B cell (primary cell): ENCODE measurements at regions not wholly inside any gene's neighbourhood (a gene's known extent, or its start where the extent isn't known, plus 50 kb on each side); places are given as distances from the start of the nearest gene placed in this dataset.

ENCODE experiments used
- ATAC-seq: fragments of 200-7000 bp; cut with Tn5 transposase; one replicate; pipeline ENCODE4 v1.10.0; 2021; ENCODE audit warnings: low read depth, mild to moderate bottlenecking, moderate number of reproducible peaks, moderate library complexity
- CTCF ChIA-PET: fragments of 350-600 bp; sonication (Branson Sonifier 250); formaldehyde crosslinking; loops from one replicate; lab custom pipeline; 2021; ENCODE audit warnings: antibody characterized with exemption, inconsistent platforms; lab: Charles Lee
- POLR2A ChIA-PET: fragments of 350-600 bp; sonication (Branson Sonifier 250); formaldehyde crosslinking; loops from one replicate; lab custom pipeline; 2021; ENCODE audit warnings: antibody characterized with exemption; lab: Charles Lee
- DNase-seq: peaks from one replicate; pipeline ENCODE4 v3.0.0; 2013
- H2AFZ ChIP-seq: 2 replicates; pipeline ENCODE4 v1.6.1; 2012; ENCODE audit warnings: mild to moderate bottlenecking, low read depth, low read length; ENCODE audit not compliant: insufficient read depth, poor library complexity, severe bottlenecking
- H3K27ac ChIP-seq, 2 donors: 1 replicate in 1 of 2; 2 replicates in 1 of 2; pipeline ENCODE4 v1.5.1; 2012 to 2013; ENCODE audit warnings: low read length in 2 of 2, mild to moderate bottlenecking in 2 of 2, moderate library complexity in 1 of 2
- H3K27me3 ChIP-seq, 4 experiments: fragments of 200-600 bp in 1 of 4; sonication (generic) in 1 of 4; replicated peaks in 1 of 4; 1 replicate in 2 of 4; 2 replicates in 2 of 4; pipeline versions ENCODE4 v1.6.1 to v1.7.0; 2013 to 2016; ENCODE audit warnings: low read length in 3 of 4, mild to moderate bottlenecking in 2 of 4, mixed read lengths in 1 of 4, moderate library complexity in 1 of 4; ENCODE audit not compliant: insufficient read depth in 4 of 4, control insufficient read depth in 3 of 4; ENCODE audit errors: control extremely low read depth in 1 of 4
- H3K36me3 ChIP-seq, 2 experiments: replicated peaks in 1 of 2; 1 replicate in 1 of 2; 2 replicates in 1 of 2; pipeline versions ENCODE4 v1.6.1 to v1.7.1; 2013; ENCODE audit warnings: low read length in 1 of 2; ENCODE audit not compliant: insufficient read depth in 2 of 2, control insufficient read depth in 1 of 2; ENCODE audit errors: control extremely low read depth in 1 of 2, extremely low read depth in 1 of 2
- H3K4me1 ChIP-seq, 2 donors: fragments of 200-600 bp in 1 of 2; sonication (generic) in 1 of 2; 1 replicate in 1 of 2; 2 replicates in 1 of 2; pipeline versions ENCODE4 v1.5.1 to v1.6.1; 2013 to 2017; ENCODE audit warnings: low read length in 2 of 2; ENCODE audit not compliant: control insufficient read depth in 2 of 2, insufficient read depth in 2 of 2
- H3K4me2 ChIP-seq: replicated peaks from 2 replicates; pipeline ENCODE3; 2012; ENCODE audit warnings: mild to moderate bottlenecking, low read depth, low read length; ENCODE audit not compliant: poor library complexity, severe bottlenecking
- H3K4me3 ChIP-seq, 5 experiments: fragments of 200-600 bp in 1 of 5; sonication (generic) in 1 of 5; 1 replicate in 3 of 5; 2 replicates in 2 of 5; pipeline versions ENCODE4 v1.5.1 to v1.7.0; 2011 to 2016; ENCODE audit warnings: low read length in 4 of 5, mild to moderate bottlenecking in 4 of 5, low read depth in 2 of 5, control low read depth in 1 of 5, moderate library complexity in 1 of 5; ENCODE audit not compliant: insufficient read depth in 1 of 5; ENCODE audit errors: control extremely low read depth in 1 of 5, extremely low read depth in 1 of 5
- H3K79me2 ChIP-seq: fragments of 200-600 bp; sonication (generic); one replicate; pipeline ENCODE4 v1.6.0; 2016; ENCODE audit warnings: low read length; ENCODE audit not compliant: control insufficient read depth, insufficient read depth
- H3K9ac ChIP-seq: fragments of 200-600 bp; sonication (generic); 2 replicates; pipeline ENCODE4 v1.6.1; 2017; ENCODE audit warnings: mild to moderate bottlenecking, low read length, moderate library complexity
- H3K9me3 ChIP-seq, 3 donors: one replicate each; pipeline versions ENCODE4 v1.6.1 to v1.7.1; 2013; ENCODE audit warnings: low read length in 2 of 3; ENCODE audit not compliant: control insufficient read depth in 2 of 3, insufficient read depth in 1 of 3; ENCODE audit errors: control extremely low read depth in 1 of 3
- H4K20me1 ChIP-seq: 2 replicates; pipeline ENCODE4 v1.6.0; 2012; ENCODE audit warnings: mild to moderate bottlenecking, low read length; ENCODE audit not compliant: insufficient read depth, control insufficient read depth, poor library complexity, severe bottlenecking
- H3K27ac Mint-ChIP-seq: one replicate; pipeline ENCODE4 v1.8.0; 2021; ENCODE audit warnings: mixed read lengths
- H3K27me3 Mint-ChIP-seq: one replicate; pipeline ENCODE4 v1.8.0; 2021; ENCODE audit warnings: mixed read lengths
- H3K4me1 Mint-ChIP-seq: one replicate; pipeline ENCODE4 v1.8.0; 2021; ENCODE audit warnings: mixed read lengths
- H3K4me3 Mint-ChIP-seq: one replicate; pipeline ENCODE4 v1.8.0; 2021; ENCODE audit warnings: mixed read lengths
- H3K9me3 Mint-ChIP-seq: one replicate; pipeline ENCODE4 v1.8.0; 2022; ENCODE audit warnings: mixed read lengths; ENCODE audit not compliant: insufficient read depth
- EZH2 ChIP-seq: IDR thresholded peaks from 2 replicates; pipeline ENCODE4 v1.6.1; 2012; ENCODE audit warnings: borderline replicate concordance, low read depth, mild to moderate bottlenecking, moderate library complexity, low read length; ENCODE audit not compliant: insufficient read depth, poor library complexity, severe bottlenecking
- WGBS: methylation state at CpG from one replicate; pipeline ENCODE4 v1.1.5; 2013; ENCODE audit warnings: missing lambda C conversion rate; ENCODE audit not compliant: insufficient coverage; 5-methylcytosine and 5-hydroxymethylcytosine counted together
- intact Hi-C: fragments of 100-400 bp; cut with micrococcal nuclease; formaldehyde crosslinking; loops from one replicate; pipeline ENCODE4 v1.10.0; 2022
- TF ChIP-seq, protein P1 (sequence below): fragments of 200-600 bp; IDR thresholded peaks from one replicate; pipeline ENCODE4 v1.8.0; 2022; ENCODE audit warnings: antibody characterized with exemption, mild to moderate bottlenecking

DNA sequence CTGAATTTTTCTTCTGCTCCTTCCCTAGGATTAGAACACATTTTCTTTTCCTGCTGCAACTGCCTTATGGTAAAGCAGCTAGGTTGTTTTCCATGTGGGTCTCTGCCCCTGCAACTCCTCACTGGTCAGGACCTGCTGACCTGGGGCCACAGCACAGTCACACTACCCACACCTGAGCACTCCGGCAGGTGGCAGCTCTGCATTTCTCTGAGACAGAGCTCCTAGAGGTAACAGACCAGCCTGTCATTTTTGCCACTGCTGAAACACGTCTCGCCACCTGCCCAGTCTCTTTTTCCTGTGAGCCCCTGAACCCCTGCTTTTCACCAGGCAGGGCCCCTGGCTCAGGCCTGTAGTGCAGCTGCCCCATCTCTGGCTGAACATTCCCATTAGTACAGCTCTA lies 609.6 kb downstream of the HINT1 start:
- no peaks in the 10 kb centered on the region for H3K27me3 Mint-ChIP-seq
- Histone ChIP-seq H3K27ac (no peak overlapping the region), H3K9ac (no peak overlapping the region), H3K36me3 (no peaks in the 10 kb centered on the region), H3K27me3 (no peaks in the 10 kb centered on the region), H4K20me1 (no peaks in the 10 kb centered on the region), H3K4me3 (no peak overlapping the region), H3K9me3 (peaks cover 0 to 6% (median 0%) of the 10 kb centered on the region in 3 donors), H3K4me2 (no peak overlapping the region), H2AFZ (no peak overlapping the region), H3K4me1 (no peaks in the 10 kb centered on the region), H3K79me2 (no peaks in the 10 kb centered on the region)
- peaks cover 3% of the 10 kb centered on the region for H3K9me3 Mint-ChIP-seq
- ATAC-seq (no peak), DNase-seq (no peak)
- H3K27ac Mint-ChIP-seq: no peak overlapping the region
- intact Hi-C loops: no loop called here
- no peaks in the 10 kb centered on the region for H3K4me1 Mint-ChIP-seq
- CTCF ChIA-PET: no interaction called here
- no peak overlapping the region for H3K4me3 Mint-ChIP-seq
- POLR2A ChIA-PET: no interaction called here
- TF ChIP-seq, protein P1, sequence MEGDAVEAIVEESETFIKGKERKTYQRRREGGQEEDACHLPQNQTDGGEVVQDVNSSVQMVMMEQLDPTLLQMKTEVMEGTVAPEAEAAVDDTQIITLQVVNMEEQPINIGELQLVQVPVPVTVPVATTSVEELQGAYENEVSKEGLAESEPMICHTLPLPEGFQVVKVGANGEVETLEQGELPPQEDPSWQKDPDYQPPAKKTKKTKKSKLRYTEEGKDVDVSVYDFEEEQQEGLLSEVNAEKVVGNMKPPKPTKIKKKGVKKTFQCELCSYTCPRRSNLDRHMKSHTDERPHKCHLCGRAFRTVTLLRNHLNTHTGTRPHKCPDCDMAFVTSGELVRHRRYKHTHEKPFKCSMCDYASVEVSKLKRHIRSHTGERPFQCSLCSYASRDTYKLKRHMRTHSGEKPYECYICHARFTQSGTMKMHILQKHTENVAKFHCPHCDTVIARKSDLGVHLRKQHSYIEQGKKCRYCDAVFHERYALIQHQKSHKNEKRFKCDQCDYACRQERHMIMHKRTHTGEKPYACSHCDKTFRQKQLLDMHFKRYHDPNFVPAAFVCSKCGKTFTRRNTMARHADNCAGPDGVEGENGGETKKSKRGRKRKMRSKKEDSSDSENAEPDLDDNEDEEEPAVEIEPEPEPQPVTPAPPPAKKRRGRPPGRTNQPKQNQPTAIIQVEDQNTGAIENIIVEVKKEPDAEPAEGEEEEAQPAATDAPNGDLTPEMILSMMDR: no peak
- no peak for TF ChIP-seq EZH2
- WGBS: 100% methylated on average over 3 of the region's 3 CpGs

DNA sequence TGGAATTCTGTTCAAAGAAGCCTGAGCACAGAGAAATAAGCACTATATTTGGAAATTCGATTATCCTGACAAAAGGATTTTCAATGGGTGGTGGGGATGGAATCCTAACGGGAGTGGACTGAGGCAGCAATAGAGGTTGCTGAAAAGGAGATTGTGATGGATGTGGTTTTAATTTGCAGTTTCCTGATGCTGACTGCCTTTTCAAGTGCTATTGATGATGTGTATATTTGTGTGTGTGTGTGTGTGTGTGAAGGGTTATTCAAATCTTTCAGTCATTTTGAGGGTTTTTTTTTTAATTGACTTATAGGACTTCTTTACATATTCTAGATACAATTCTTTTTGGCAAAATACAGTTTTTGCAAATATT lies 614.5 kb downstream of the HINT1 start:
- no peak overlapping the region for H3K4me3 ChIP-seq
- no peak overlapping the region for H3K4me2 ChIP-seq
- WGBS: 80% methylated on average over 2 of the region's 2 CpGs
- intact Hi-C loops: no loop called here
- ATAC-seq (no peak), DNase-seq (no peak)
- H3K9me3 ChIP-seq: peaks cover 0 to 3% (median 0%) of the 10 kb centered on the region in 3 donors
- TF ChIP-seq, protein P1: no peak
- TF ChIP-seq EZH2: no peak
- H3K27me3 ChIP-seq: no peaks in the 10 kb centered on the region
- Mint-ChIP-seq H3K4me1 (no peaks in the 10 kb centered on the region), H3K27ac (no peak overlapping the region), H3K27me3 (no peaks in the 10 kb centered on the region), H3K9me3 (peaks cover 9% of the 10 kb centered on the region), H3K4me3 (no peak overlapping the region)
- H2AFZ ChIP-seq: no peak overlapping the region
- H4K20me1 ChIP-seq: no peaks in the 10 kb centered on the region
- POLR2A ChIA-PET: no interaction called here
- no peak overlapping the region for H3K9ac ChIP-seq
- no peak overlapping the region for H3K27ac ChIP-seq
- no peaks in the 10 kb centered on the region for H3K4me1 ChIP-seq
- CTCF ChIA-PET: no interaction called here
- no peaks in the 10 kb centered on the region for H3K79me2 ChIP-seq
- H3K36me3 ChIP-seq: no peaks in the 10 kb centered on the region
